GM19035 (cell line): ENCODE measurements at regions not wholly inside any gene's neighbourhood (a gene's known extent, or its start where the extent isn't known, plus 50 kb on each side); places are given as distances from the start of the nearest gene placed in this dataset.
"Not testable (repeated sequence)": the region's sequence is repeated elsewhere in the genome, so short reads cannot be mapped to it uniquely, and the experiment has no call there.

Experiments used
- ATAC-seq: cut with Tn5 transposase; IDR thresholded peaks from one replicate; pipeline ENCODE4 v1.9.1; 2021; ENCODE audit not compliant: unreplicated experiment

DNA sequence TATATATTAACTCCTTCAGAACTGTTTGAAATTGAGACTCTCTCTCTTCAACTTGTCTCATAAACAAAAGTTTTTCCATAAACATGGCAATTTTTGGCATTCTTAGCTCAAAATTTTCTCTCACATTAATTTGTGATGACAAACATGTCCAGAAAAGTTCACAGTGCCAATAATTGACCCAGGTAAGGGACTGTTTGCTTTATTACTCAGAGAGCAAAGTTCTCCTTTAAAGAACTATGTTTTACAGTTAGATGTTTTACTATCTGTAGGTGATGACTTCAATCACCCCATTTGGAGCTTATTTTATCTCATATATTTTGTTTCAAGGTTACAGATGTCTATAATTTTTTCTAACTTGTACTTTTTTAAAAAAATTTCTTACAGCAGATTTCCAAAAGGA lies 855.6 kb downstream of the SLC16A7 start:
- ATAC-seq: no peak

DNA sequence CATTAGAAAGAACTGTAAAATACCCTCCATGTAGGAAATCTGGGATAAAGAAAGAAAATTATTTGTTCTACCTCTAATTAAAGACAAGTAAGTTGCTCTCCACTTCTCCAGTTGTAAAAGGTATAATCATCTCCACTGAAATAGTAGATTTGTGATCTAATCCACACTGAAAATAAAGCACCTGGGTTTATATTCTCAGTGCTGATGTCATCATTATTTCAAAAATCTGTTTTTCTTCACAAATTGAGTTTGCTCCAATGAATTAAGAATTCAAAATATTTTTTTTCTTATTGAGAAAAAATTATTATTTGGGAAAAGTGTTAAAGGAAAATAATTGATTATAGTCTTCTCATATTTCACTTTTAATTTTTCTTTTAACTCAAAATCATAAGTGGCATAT lies 869.2 kb downstream of the SLC16A7 start:
- ATAC-seq: no peak

DNA sequence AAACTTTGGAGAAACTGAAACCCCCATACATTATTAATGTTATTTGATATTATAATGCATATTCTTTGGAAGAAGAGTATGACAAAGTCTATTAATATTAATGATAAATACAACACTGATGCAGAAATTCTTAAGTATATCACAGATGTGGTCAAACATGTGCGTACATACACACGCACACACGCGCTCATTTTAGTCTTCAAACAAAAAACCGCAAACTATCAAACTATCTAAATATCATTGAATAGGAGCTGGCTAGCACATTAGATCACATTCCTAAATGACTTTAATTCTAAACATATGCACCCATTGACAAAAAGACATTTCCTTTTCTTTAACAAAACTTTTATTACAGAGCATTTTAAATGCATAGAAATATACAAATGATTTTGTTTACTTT lies 872.7 kb downstream of the SLC16A7 start:
- no peak for ATAC-seq

- no peak for ATAC-seq
Observed at GRCh38 chr12:60475825-60476224, 880.0 kb downstream of the SLC16A7 start.

DNA sequence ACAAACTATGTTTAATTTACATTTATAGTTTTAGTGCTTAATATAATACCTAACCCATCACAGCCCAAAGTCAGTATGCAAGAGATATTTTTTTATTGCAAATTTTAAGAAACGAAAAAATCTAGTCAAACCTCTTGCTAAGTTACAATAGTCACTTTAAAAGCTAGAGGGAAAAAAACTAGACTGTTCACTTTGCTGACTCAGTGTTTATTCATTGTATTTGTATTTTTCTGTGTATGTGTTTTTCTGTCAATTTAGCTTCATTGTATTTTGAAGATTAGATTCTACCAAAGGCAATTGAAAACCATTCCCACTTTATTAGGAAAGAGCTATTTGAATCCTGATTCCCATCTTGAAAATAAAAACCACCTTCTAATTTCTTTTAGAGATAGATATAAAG lies 891.5 kb downstream of the SLC16A7 start:
- ATAC-seq: no peak

DNA sequence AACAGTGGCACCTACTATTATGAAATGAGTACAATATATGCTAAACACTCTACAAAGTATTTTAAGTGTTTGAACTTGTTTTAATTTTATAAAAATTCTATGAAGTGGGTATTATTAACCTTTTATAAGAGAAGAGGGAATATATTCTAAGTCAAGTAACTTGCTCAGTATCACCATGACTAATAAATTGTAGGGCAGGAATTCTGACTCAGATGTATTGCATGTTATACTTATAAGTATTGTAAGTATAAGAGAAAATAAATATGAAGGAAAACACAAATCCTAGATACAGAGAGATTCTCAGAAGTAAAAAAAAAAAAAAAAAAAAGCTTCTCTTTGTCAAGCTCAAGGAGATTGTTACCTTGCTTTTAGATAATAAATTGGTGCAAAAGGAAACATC lies 893.2 kb downstream of the SLC16A7 start:
- ATAC-seq: no peak

DNA sequence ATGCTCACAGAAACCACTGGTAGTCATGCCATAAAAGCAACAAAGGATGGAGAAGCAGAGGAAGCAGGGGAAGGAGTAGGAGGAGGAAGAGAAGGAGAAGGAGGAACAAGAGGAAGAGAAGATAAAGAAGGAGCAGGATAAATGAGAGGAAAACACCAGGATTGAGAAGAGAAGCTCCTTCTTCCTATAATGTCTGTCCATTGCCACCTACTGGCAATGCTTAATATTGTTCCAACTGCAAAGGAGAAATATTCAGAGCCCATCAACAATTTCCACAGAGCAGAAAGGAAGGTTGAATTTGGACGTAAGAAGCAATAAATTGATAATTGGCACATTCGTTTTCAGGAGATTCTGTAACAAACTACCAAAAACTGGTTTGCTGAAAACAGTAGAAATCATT lies 898.4 kb downstream of the SLC16A7 start:
- peak; percentile 55 for ATAC-seq

GRCh38 chr12:60498656-60499055 lies 902.8 kb downstream of the SLC16A7 start:
- ATAC-seq: no peak

- ATAC-seq: no peak
Observed at GRCh38 chr12:60501124-60501729, 905.4 kb downstream of the SLC16A7 start.

DNA sequence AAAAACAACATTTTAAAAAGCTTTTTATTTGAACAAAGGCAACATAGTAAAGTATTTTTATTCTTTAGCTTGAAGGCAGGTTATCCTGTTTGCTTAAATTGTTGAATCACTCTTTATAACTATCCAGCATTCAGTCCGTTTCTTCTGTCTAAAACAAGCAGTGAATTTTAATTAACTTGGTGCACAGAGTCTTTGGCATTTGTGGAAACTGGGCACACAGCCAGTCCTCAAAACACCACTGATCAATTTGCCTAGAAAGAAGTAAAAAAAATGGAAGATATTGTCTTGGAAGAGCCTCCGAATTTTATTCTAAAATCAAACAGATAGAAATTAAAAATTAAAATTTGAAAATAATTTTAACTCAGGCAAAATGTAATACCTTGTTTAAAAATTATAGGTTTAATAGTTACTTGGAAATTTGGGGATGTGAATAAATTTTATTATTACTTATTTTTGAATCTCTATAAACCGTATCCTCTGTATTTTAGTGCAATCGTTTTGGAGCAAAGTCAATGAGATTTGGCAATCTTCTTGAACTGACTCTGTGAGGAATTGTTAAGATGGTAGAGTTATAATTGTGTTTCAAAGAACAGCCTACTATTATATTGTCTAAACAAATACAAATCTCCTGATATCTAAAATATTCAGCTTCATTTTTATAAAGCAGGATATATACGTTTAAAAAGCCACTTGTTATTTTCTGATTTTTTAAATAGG lies 927.0 kb downstream of the SLC16A7 start:
- ATAC-seq: no peak

GRCh38 chr12:60529261-60529660 lies 933.4 kb downstream of the SLC16A7 start:
- no peak for ATAC-seq

DNA sequence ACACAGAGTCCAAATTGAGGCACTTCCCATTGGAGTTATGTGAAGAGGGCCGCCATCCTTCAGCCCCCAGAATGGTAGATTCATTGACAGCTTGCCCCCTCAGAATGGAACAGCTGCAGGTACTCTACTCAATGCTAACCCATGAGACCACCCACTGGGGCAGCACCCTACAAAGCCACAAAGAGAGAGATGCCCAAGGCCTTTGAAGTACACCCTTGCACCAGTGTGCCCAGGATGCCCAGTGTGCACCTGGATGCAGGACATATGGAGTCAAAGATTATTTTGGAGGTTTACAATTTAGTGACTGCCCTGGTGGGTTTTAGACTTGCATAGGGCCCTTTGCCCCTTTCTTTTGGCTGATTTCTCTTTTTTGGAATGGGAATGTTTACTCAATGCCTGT lies 933.9 kb downstream of the SLC16A7 start:
- ATAC-seq: no peak

DNA sequence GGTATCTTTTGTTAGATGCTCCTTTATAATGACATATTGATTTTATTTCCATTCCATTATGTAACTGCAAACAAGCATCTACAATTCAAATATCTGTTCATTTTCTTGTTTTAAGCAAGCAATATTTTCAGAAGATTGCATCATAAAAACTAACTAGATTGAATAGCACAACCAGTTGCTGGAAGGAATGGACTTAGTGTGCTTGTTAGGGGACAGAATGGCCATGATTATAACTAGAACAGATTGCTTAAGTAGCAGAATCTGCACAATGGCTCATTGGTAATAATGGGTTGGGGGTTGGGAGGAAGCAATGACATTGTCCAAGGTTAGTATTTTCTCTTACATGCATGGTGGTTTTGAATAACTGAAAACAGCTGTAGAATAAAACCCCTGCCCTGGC lies 939.5 kb downstream of the SLC16A7 start:
- no peak for ATAC-seq

GRCh38 chr12:60539592-60539991 lies 943.8 kb downstream of the SLC16A7 start:
- peak; percentile 59 for ATAC-seq

- no peak for ATAC-seq
Observed at GRCh38 chr12:60568914-60569313, 973.1 kb downstream of the SLC16A7 start.

DNA sequence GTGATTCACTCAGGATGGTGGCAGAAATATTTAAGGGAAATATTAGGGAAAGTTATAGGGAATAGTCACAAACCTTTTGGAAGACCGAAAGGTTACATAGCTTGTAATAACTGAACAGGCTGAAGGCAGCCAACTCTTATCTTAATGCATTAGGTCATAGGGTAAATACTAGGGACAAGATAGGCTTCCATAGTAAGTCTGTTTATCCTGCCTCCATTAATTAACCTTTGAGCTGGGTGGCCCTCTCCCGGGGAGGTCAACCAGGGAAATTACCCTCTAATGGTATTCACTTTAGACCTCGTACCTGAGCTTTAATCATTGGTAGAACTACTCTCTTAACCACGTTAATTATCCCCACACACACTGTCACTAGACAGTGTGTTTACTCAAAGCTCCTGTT lies 981.8 kb downstream of the SLC16A7 start:
- ATAC-seq: no peak

GRCh38 chr12:60587664-60588063 lies 991.8 kb downstream of the SLC16A7 start:
- not testable (repeated sequence) for ATAC-seq

GRCh38 chr12:60594035-60594711 lies 998.3 kb downstream of the SLC16A7 start:
- no peak for ATAC-seq

DNA sequence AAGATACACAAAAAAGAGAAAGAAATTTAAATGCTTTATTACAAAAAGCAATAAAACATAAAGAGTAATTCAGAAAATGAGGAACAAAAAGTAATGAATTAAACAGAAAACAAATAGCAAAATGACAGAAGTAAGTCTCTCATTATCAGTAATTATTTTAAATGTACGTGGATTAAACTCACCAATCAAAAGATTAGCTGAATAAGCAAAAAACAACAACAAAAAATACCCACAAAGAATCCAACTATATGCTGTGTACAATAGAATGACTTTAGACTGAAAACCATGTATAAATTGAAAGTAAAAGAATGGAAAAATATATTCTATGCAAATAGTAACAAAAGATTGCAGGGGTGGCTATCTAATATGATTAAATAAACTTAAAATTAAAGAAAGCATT lies 1006.8 kb downstream of the SLC16A7 start:
- no peak for ATAC-seq

DNA sequence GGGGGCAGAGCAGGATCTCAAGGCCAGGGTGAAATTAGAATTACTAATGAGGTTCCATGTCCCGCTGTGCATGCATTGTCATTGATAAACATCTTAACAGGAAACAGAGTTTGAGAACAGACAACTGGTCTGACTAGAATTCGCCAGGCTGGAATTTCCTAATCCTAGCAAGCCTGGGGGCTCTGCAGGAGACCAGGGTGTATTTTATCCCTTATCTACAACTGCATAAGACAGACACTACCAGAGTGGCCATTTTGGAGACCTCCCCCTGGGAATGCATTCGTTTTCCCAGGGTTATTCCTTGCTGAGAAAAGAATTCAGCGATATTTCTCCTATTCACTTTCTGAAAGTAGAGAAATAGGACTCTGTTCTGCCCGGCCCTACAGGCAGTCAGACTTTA lies 1007.6 kb downstream of the SLC16A7 start:
- not testable (repeated sequence) for ATAC-seq

- ATAC-seq: no peak
Observed at GRCh38 chr12:60616400-60616799, 1020.6 kb downstream of the SLC16A7 start.

DNA sequence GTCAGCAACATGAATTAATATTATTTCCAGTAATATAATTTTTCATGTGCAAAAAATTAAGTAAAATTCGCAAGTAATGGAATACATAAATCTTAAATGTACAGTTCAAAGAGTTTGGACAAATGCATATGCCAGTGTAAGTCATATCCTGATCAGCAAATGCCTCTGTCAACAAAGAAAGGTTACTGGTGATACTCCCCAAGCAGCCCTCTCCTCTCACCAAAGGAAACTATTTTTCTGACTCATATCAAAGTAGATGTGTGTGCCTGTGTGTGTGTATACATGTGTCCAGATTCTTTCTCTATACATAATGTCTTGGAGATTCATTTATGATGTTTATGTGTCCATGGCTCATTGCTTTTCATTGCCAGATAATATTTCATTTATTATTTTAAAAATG lies 1035.0 kb downstream of the SLC16A7 start:
- ATAC-seq: no peak
